Pancreas (tissue), 10 donors: ENCODE measurements at regions not wholly inside any gene's neighbourhood (a gene's known extent, or its start where the extent isn't known, plus 50 kb on each side); places are given as distances from the start of the nearest gene placed in this dataset.

Experiments used
- ATAC-seq, 4 donors: fragments of 200-7000 bp; cut with Tn5 transposase; one replicate each; pipeline versions ENCODE4 v1.8.0 to v1.9.1; 2020; ENCODE audit warnings: mild to moderate bottlenecking in 4 of 4, moderate library complexity in 4 of 4
- DNase-seq, 6 donors: peaks; one replicate each; pipeline ENCODE4 v3.0.0-alpha.2; 2020
- FAIRE-seq: peaks from 2 replicates; lab custom pipeline; 2012; peaks lifted over from hg19 to GRCh38; lab: Jason Lieb, UNC
- H3K27ac ChIP-seq, 4 donors: fragments of 200-600 bp; sonication (generic); 1 replicate in 3 of 4; 2 replicates in 1 of 4; pipeline versions ENCODE4 v1.5.0 to v1.8.0; 2020
- H3K27me3 ChIP-seq, 4 donors: fragments of 200-600 bp; one replicate each; pipeline ENCODE4 v1.8.0; 2021
- H3K36me3 ChIP-seq, 3 donors: fragments of 200-600 bp; sonication (generic) in 1 of 3; one replicate each; pipeline versions ENCODE4 v1.5.0 to v1.8.0; 2020 to 2021
- H3K4me1 ChIP-seq, 3 donors: fragments of 200-600 bp; one replicate each; pipeline ENCODE4 v1.8.0; 2021
- H3K4me3 ChIP-seq, 4 donors: fragments of 200-600 bp; sonication (generic) in 2 of 4; one replicate each; pipeline versions ENCODE4 v1.5.0 to v1.8.0; 2020 to 2021
- H3K9me3 ChIP-seq, 4 donors: fragments of 200-600 bp; one replicate each; pipeline ENCODE4 v1.8.0; 2021
- CTCF ChIP-seq, 4 donors: fragments of 200-600 bp; sonication (generic) in 3 of 4; IDR thresholded peaks; one replicate each; pipeline versions ENCODE4 v1.5.0 to v1.8.0; 2021; ENCODE audit warnings: antibody characterized with exemption in 4 of 4
- WGBS, 2 donors: extraction: QIAGEN DNeasy Blood & Tissue Kit; methylation state at CpG; one replicate each; pipeline ENCODE4 v1.1.7; 2013; 5-methylcytosine and 5-hydroxymethylcytosine counted together
- intact Hi-C, 3 donors: fragments of 100-400 bp; cut with DNase I; formaldehyde crosslinking; loops; one replicate each; pipeline versions ENCODE4 v1.11.1 to v1.14.2; 2022
- donor health status: healthy with polysubstance abuse.
- donor health status: DM: no; HTN: no; CAD: no; lungs with moderate emphysema.
- donor health status: DM: no; HTN: no; CAD: no.
- donor health status: control.
- donor health status: control.
- donor health status: Bipolar disorder and iron deficiency.
- donor health status: DM: yes; HTN: yes; CAD: no.
- donor health status: DM: no; HTN: no; CAD: no.
- donor health status: DM: no; HTN: no; CAD: no.
- donor health status: DM: yes; HTN: yes; CAD: no.

DNA sequence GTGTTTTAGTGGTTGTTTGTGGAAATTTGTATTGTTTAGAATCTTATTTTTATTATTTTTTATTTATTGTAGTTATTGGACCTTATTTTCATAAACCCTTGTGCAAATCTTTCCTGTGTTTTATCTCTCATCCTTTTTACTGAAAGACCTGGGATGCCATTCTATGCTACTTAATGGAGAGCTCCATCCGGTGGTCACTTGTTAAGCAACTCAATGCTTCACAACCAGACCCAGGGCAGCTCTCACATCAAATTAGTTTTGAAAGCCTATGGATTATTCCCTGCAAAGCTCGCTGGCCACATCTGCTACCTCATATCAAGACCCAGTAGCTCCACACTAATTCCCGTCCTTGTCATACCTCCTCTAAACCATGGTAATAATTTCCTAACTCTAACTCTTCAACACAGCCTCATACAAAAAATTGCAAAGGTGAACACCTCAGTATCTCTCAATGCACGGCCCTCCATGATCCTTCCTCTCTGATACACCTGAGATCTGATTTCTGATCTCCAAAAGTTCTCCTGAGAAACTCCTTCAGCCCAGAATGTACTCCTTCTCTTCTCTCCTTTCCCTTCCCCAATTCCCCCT lies 296.6 kb upstream of the MANEA start:
- intact Hi-C loops: no loop called here

DNA sequence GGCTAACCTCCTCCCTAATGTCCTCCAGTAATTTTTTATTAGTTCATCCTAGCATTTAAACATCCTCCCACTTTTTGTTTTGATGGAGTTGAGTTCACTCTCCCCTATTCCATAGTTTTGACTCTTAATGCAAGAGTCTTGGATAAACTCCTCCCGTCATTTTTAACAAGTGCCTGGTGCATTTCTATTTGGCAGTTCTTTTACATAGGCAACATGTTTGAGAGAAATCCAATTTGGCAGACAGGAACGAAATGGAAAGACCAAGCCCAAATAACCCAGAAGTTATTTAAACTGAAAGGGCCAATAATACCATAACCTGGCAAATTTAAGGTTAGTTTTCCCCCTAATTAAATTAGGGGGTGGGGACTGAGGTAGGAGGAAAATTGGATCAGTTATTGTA lies 291.5 kb upstream of the MANEA start:
- Histone ChIP-seq H3K9me3 (no peaks in the 10 kb centered on the region), H3K27ac (no peak overlapping the region), H3K4me3 (no peak overlapping the region), H3K27me3 (no peaks in the 10 kb centered on the region), H3K36me3 (no peaks in the 10 kb centered on the region), H3K4me1 (no peaks in the 10 kb centered on the region)
- 41 to 48% methylated on average over 2 of the region's 2 CpGs for whole genome bisulfite sequencing, 2 donors
- TF ChIP-seq CTCF (IDR thresholded peaks at IDR 0.05): no peak
- ATAC-seq (no peak), FAIRE-seq (no peak), DNase-seq (no peak)
- intact Hi-C loops: no loop called here

More for the DNA sequence above, 296.6 kb upstream of the MANEA start:
- 28 to 32% methylated on average over 4 of the region's 4 CpGs for WGBS, 2 donors
- TF ChIP-seq CTCF (IDR thresholded peaks at IDR 0.05): peak in 1 of 4 donors; percentile 15
- FAIRE-seq: no peak
- DNase-seq: no peak
- Histone ChIP-seq H3K4me1 (no peaks in the 10 kb centered on the region), H3K36me3 (no peaks in the 10 kb centered on the region), H3K9me3 (no peaks in the 10 kb centered on the region), H3K27me3 (no peaks in the 10 kb centered on the region), H3K27ac (no peak overlapping the region), H3K4me3 (no peak overlapping the region)
- no peak for ATAC-seq

DNA sequence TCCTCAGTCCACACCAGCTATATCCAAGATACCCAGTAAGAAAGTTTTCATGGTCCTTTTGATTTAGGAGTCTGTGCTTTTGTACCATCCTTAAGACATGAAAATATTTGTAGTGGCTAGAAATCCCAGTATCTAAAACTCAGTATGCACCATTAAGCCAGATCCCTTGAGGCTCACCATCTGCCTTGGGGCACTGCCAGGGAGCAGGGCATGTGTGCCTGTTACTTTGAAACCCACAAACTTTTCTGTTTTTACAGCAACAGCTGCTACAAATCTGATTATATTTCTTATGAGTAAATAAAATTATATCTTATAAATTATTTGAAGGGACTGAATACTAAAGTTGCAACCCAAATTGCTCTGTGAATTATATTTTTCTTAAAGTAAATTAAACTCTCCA lies 290.5 kb upstream of the MANEA start:
- TF ChIP-seq CTCF (IDR thresholded peaks at IDR 0.05): no peak
- no peaks in the 10 kb centered on the region for H3K9me3 ChIP-seq
- DNase-seq (no peak), FAIRE-seq (no peak), ATAC-seq (no peak)
- H3K27ac ChIP-seq: no peak overlapping the region
- H3K4me1 ChIP-seq: no peaks in the 10 kb centered on the region
- no peaks in the 10 kb centered on the region for H3K27me3 ChIP-seq
- intact Hi-C loops: no loop called here
- no peaks in the 10 kb centered on the region for H3K36me3 ChIP-seq
- H3K4me3 ChIP-seq: no peak overlapping the region

GRCh38 chr6:95288251-95288650 lies 289.1 kb upstream of the MANEA start:
- no peak for ATAC-seq
- no peak for TF ChIP-seq CTCF (IDR thresholded peaks at IDR 0.05)

DNA sequence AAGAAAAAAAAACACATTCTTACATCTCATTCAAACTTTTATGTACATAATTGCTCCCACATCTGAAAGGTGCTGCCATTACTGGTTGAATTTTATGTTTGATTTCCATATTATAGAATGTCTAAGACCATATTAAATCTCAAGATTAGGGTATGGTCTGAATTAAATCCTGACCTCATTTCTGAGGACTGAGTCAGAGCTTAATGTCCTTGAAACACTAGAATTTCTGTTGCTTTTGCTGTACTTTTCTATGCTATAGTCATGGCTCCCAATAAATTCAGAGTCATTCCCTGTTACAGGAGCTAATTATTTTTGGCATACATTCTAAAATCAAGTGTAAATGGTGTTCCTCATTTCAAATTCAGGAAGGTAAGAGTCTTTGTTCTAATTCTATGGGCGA lies 285.3 kb upstream of the MANEA start:
- no peak for FAIRE-seq
- 50 to 82% methylated on average over 1 of the region's 1 CpG for WGBS, 2 donors
- no peaks in the 10 kb centered on the region for H3K36me3 ChIP-seq
- H3K27me3 ChIP-seq: no peaks in the 10 kb centered on the region
- no peak for TF ChIP-seq CTCF (IDR thresholded peaks at IDR 0.05)
- no peak for DNase-seq
- ATAC-seq: no peak
- no peak overlapping the region for H3K27ac ChIP-seq
- intact Hi-C loops: no loop called here
- H3K4me3 ChIP-seq: no peak overlapping the region
- H3K4me1 ChIP-seq: no peaks in the 10 kb centered on the region
- H3K9me3 ChIP-seq: no peaks in the 10 kb centered on the region

More at GRCh38 chr6:95288251-95288650, 289.1 kb upstream of the MANEA start:
- no peaks in the 10 kb centered on the region for H3K36me3 ChIP-seq
- no peaks in the 10 kb centered on the region for H3K4me1 ChIP-seq
- DNase-seq (no peak), FAIRE-seq (no peak)
- H3K27ac ChIP-seq: no peak overlapping the region
- H3K4me3 ChIP-seq: no peak overlapping the region
- H3K9me3 ChIP-seq: no peaks in the 10 kb centered on the region
- intact Hi-C loops: no loop called here
- H3K27me3 ChIP-seq: no peaks in the 10 kb centered on the region
